ENCODE measurements at regions not wholly inside any gene's neighbourhood (a gene's known extent, or its start where the extent isn't known, plus 50 kb on each side); places are given as distances from the start of the nearest gene placed in this dataset.
"Not testable (repeated sequence)": the region's sequence is repeated elsewhere in the genome, so short reads cannot be mapped to it uniquely, and the experiment has no call there.

GRCh38 chr3:28139288-28139687, 102.1 kb upstream of the CMC1 start:
- no peak for DNase-seq (ENCODE audit: extremely low read depth in 1 of 2, low read depth in 1 of 2)

- no peak for DNase-seq (ENCODE audit: extremely low read depth in 1 of 2, low read depth in 1 of 2)
Measured at GRCh38 chr3:28139967-28140634, 101.3 kb upstream of the CMC1 start.

- DNase-seq (ENCODE audit: extremely low read depth in 1 of 2, low read depth in 1 of 2), result no peak
Measured at GRCh38 chr3:28140664-28141063, 100.8 kb upstream of the CMC1 start.

GRCh38 chr3:28149960-28150359, 91.5 kb upstream of the CMC1 start:
- DNase-seq (ENCODE audit: extremely low read depth in 1 of 2, low read depth in 1 of 2), result no peak

GRCh38 chr3:28150465-28151206, 90.8 kb upstream of the CMC1 start:
- DNase-seq (ENCODE audit: extremely low read depth in 1 of 2, low read depth in 1 of 2), result no peak

GRCh38 chr3:28151207-28151550, 90.2 kb upstream of the CMC1 start:
- DNase-seq (ENCODE audit: extremely low read depth in 1 of 2, low read depth in 1 of 2), result no peak

GRCh38 chr3:28151608-28152228, 89.7 kb upstream of the CMC1 start:
- no peak for DNase-seq (ENCODE audit: extremely low read depth in 1 of 2, low read depth in 1 of 2)

- no peak for DNase-seq (ENCODE audit: extremely low read depth in 1 of 2, low read depth in 1 of 2)
Measured at GRCh38 chr3:28155631-28156030, 85.8 kb upstream of the CMC1 start.

- DNase-seq (ENCODE audit: extremely low read depth in 1 of 2, low read depth in 1 of 2), result not testable (repeated sequence)
Measured at GRCh38 chr3:28156599-28156998, 84.8 kb upstream of the CMC1 start.

GRCh38 chr3:28171962-28172361, 69.5 kb upstream of the CMC1 start:
- no peak for DNase-seq (ENCODE audit: extremely low read depth in 1 of 2, low read depth in 1 of 2)

- no peak for DNase-seq (ENCODE audit: extremely low read depth in 1 of 2, low read depth in 1 of 2)
Measured at GRCh38 chr3:28172748-28173147, 68.7 kb upstream of the CMC1 start.

- no peak for DNase-seq (ENCODE audit: extremely low read depth in 1 of 2, low read depth in 1 of 2)
Measured at GRCh38 chr3:28173836-28174235, 67.6 kb upstream of the CMC1 start.

GRCh38 chr3:28186748-28187147, 54.7 kb upstream of the CMC1 start:
- no peak for DNase-seq (ENCODE audit: extremely low read depth in 1 of 2, low read depth in 1 of 2)

GRCh38 chr3:28188686-28189085, 52.7 kb upstream of the CMC1 start:
- no peak for DNase-seq (ENCODE audit: extremely low read depth in 1 of 2, low read depth in 1 of 2)

- DNase-seq (ENCODE audit: extremely low read depth in 1 of 2, low read depth in 1 of 2), result no peak
Measured at GRCh38 chr3:28191363-28191762, 50.1 kb upstream of the CMC1 start.

All from activated CD8-positive, alpha-beta memory T cell treated with anti-CD3 and anti-CD28 coated beads for 1 hour (primary cell).